ENCODE measurements at regions not wholly inside any gene's neighbourhood (a gene's known extent, or its start where the extent isn't known, plus 50 kb on each side); places are given as distances from the start of the nearest gene placed in this dataset.
"Not testable (repeated sequence)": the region's sequence is repeated elsewhere in the genome, so short reads cannot be mapped to it uniquely, and the experiment has no call there.

- no peak for DNase-seq
These were observed 120.7 kb upstream of the BANK1 start for GRCh38 chr4:101669832-101670188.

GRCh38 chr4:101669138-101669831 is 121.2 kb upstream of the BANK1 start:
- no peak for DNase-seq

GRCh38 chr4:101667348-101667747 is 123.2 kb upstream of the BANK1 start:
- no peak for DNase-seq

GRCh38 chr4:101660607-101661006 is 129.9 kb upstream of the BANK1 start:
- no peak for DNase-seq

- no peak for DNase-seq
These were observed 134.7 kb upstream of the BANK1 start for GRCh38 chr4:101655857-101656256.

GRCh38 chr4:101655005-101655404 is 135.5 kb upstream of the BANK1 start:
- no peak for DNase-seq

- DNase-seq, result no peak
These were observed 138.8 kb upstream of the BANK1 start for GRCh38 chr4:101651778-101652177.

GRCh38 chr4:101649790-101650515 is 140.6 kb upstream of the BANK1 start:
- DNase-seq, result no peak

GRCh38 chr4:101647710-101648034 is 142.9 kb upstream of the BANK1 start:
- DNase-seq, result no peak

- no peak for DNase-seq
These were observed 146.0 kb upstream of the BANK1 start for GRCh38 chr4:101644516-101644915.

GRCh38 chr4:101643186-101643837 is 147.2 kb upstream of the BANK1 start:
- no peak for DNase-seq

GRCh38 chr4:101632766-101633165 is 157.8 kb upstream of the BANK1 start:
- DNase-seq, result not testable (repeated sequence)

GRCh38 chr4:101630319-101630986 is 160.1 kb upstream of the BANK1 start:
- DNase-seq, result no peak

- no peak for DNase-seq
These were observed 169.4 kb upstream of the BANK1 start for GRCh38 chr4:101621120-101621519.

- no peak for DNase-seq
These were observed 174.9 kb upstream of the BANK1 start for GRCh38 chr4:101615652-101616051.

- not testable (repeated sequence) for DNase-seq
These were observed 183.5 kb upstream of the BANK1 start for GRCh38 chr4:101606989-101607388.

GRCh38 chr4:101604976-101605375 is 185.6 kb upstream of the BANK1 start:
- no peak for DNase-seq

- no peak for DNase-seq
These were observed 190.2 kb upstream of the BANK1 start for GRCh38 chr4:101600287-101600686.

GRCh38 chr4:101599620-101600019 is 190.9 kb upstream of the BANK1 start:
- no peak for DNase-seq

GRCh38 chr4:101596781-101597552 is 193.6 kb upstream of the BANK1 start:
- DNase-seq, result no peak

- no peak for DNase-seq
These were observed 195.9 kb upstream of the BANK1 start for GRCh38 chr4:101594588-101594987.

GRCh38 chr4:101593666-101594065 is 196.9 kb upstream of the BANK1 start:
- DNase-seq, result no peak

- no peak for DNase-seq
These were observed 206.2 kb upstream of the BANK1 start for GRCh38 chr4:101584306-101584705.
